GM23248 (cell line): ENCODE measurements at regions not wholly inside any gene's neighbourhood (a gene's known extent, or its start where the extent isn't known, plus 50 kb on each side); places are given as distances from the start of the nearest gene placed in this dataset.

Experiments
- EZH2 ChIP-seq: fragments of 200-600 bp; sonication (generic); IDR thresholded peaks from 2 replicates; pipeline ENCODE4 v1.6.1; 2018; ENCODE audit warnings: antibody characterized with exemption, mild to moderate bottlenecking; ENCODE audit not compliant: insufficient read depth, poor library complexity, severe bottlenecking
- EZH2phosphoT487 ChIP-seq: fragments of 200-600 bp; sonication (generic); IDR thresholded peaks from 2 replicates; pipeline ENCODE4 v1.6.1; 2018; ENCODE audit warnings: antibody characterized with exemption, moderate library complexity, mild to moderate bottlenecking, low read depth; ENCODE audit not compliant: insufficient read depth

DNA sequence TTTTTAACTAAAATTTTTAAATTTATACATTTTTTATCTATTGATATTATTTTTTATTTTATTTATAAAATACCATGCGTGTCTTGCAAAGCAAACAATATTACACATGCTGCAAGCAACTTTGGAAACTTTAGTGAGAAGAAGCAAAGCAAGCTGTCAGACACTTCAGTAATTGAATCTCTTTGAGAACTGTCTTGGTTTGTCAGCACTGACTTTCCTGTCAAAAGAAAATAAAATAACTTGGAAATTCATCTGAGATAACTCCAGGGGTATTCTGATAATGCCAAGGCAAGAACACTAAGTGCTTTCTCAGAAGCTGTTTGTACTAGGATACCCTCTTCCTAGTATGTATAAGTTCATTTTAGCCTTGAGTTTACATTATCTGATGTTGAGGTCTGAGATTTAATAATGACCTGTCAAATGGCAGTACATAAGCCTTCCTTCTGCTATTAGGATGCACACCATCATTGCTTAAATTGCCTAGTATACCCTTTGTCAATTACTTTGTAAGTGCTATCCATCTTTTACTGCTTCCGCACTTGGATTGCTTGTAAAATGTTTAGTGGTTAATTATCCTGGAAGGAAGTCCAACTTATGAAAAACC is 624.2 kb upstream of the AGA start:
- TF ChIP-seq EZH2: no peak
- TF ChIP-seq EZH2phosphoT487: no peak
